ENCODE measurements at regions not wholly inside any gene's neighbourhood (a gene's known extent, or its start where the extent isn't known, plus 50 kb on each side); places are given as distances from the start of the nearest gene placed in this dataset.

DNA sequence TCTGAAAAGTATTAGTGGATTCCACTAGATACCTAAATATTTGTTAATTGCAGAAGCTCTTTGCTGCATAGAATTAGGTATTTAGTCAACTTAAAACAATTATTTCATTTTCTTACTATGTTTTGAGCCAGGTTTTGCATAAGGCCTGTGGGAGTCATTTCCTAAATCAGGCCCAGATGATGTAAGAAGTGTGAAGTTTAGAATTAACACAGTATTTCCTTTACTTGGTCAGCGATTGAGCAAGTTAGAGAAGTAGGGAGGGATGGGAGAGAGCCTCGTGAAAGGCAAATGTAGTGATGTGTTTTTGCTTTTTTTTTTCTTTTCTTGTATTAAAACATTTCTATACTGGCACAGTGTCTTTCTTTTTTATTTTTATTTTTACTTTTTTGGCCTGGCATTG, 711.1 kb downstream of the HDGFL1 start:
- Mint-ChIP-seq H3K9me3 (no peaks in the 10 kb centered on the region), H3K4me3 (no peak overlapping the region), H3K4me1 (no peaks in the 10 kb centered on the region), H3K36me3 (no peaks in the 10 kb centered on the region), H3K27ac (no peak overlapping the region), H3K27me3 (no peaks in the 10 kb centered on the region)
- Histone ChIP-seq H3K4me3 (ENCODE audit: control insufficient read depth in 1 of 2, extremely low read depth in 1 of 2, low read length in 1 of 2) (no peak overlapping the region), H3K4me1 (ENCODE audit: control insufficient read depth in 1 of 2, extremely low read depth in 1 of 2, insufficient read depth in 2 of 2, low read length in 2 of 2) (no peaks in the 10 kb centered on the region), H3K27me3 (replicated peaks in 1 of 2; ENCODE audit: control insufficient read depth in 2 of 2, extremely low read depth in 1 of 2, insufficient read depth in 2 of 2, low read length in 1 of 2) (no peaks in the 10 kb centered on the region), H3K9me3 (no peaks in the 10 kb centered on the region), H3K27ac (ENCODE audit: low read length) (no peak overlapping the region), H3K36me3 (ENCODE audit: control insufficient read depth in 2 of 2, extremely low read depth in 1 of 2, insufficient read depth in 1 of 2, low read length in 1 of 2) (no peaks in the 10 kb centered on the region)
- ChIA-PET POLR2A (no interaction called here), CTCF (no interaction called here)
- no peak for ATAC-seq (replicated peaks in 1 of 4)
- no CpG with 5 or more reads among the region's 2 CpGs for WGBS (ENCODE audit: insufficient coverage)
- no peak for DNase-seq

- Mint-ChIP-seq H3K36me3 (no peaks in the 10 kb centered on the region), H3K27ac (no peak overlapping the region), H3K9me3 (peaks cover 0 to 3% (median 0%) of the 10 kb centered on the region in 3 donors), H3K27me3 (no peaks in the 10 kb centered on the region), H3K4me3 (no peak overlapping the region), H3K4me1 (no peaks in the 10 kb centered on the region)
- DNase-seq = no peak
- Histone ChIP-seq H3K4me1 (ENCODE audit: control insufficient read depth in 1 of 2, extremely low read depth in 1 of 2, insufficient read depth in 2 of 2, low read length in 2 of 2) (no peaks in the 10 kb centered on the region), H3K4me3 (ENCODE audit: control insufficient read depth in 1 of 2, extremely low read depth in 1 of 2, low read length in 1 of 2) (no peak overlapping the region), H3K27ac (ENCODE audit: low read length) (no peak overlapping the region), H3K9me3 (no peaks in the 10 kb centered on the region), H3K27me3 (replicated peaks in 1 of 2; ENCODE audit: control insufficient read depth in 2 of 2, extremely low read depth in 1 of 2, insufficient read depth in 2 of 2, low read length in 1 of 2) (no peaks in the 10 kb centered on the region), H3K36me3 (ENCODE audit: control insufficient read depth in 2 of 2, extremely low read depth in 1 of 2, insufficient read depth in 1 of 2, low read length in 1 of 2) (no peaks in the 10 kb centered on the region)
- ATAC-seq (replicated peaks in 1 of 4) = no peak
- WGBS (ENCODE audit: insufficient coverage) = 73% methylated on average over 5 of the region's 10 CpGs
- ChIA-PET CTCF (no interaction called here), POLR2A (no interaction called here)
These were observed 713.1 kb downstream of the HDGFL1 start for GRCh38 chr6:23282252-23283021.

- H3K4me1 ChIP-seq (ENCODE audit: control insufficient read depth in 1 of 2, extremely low read depth in 1 of 2, insufficient read depth in 2 of 2, low read length in 2 of 2) = no peaks in the 10 kb centered on the region
- Mint-ChIP-seq H3K27me3 (no peaks in the 10 kb centered on the region), H3K9me3 (peaks cover 0 to 18% (median 7%) of the 10 kb centered on the region in 3 donors), H3K4me1 (no peaks in the 10 kb centered on the region), H3K4me3 (no peak overlapping the region), H3K27ac (no peak overlapping the region), H3K36me3 (no peaks in the 10 kb centered on the region)
- ATAC-seq (replicated peaks in 1 of 4) (no peak), DNase-seq (no peak)
- POLR2A ChIA-PET = no interaction called here
- no peak overlapping the region for H3K27ac ChIP-seq (ENCODE audit: low read length)
- H3K36me3 ChIP-seq (ENCODE audit: control insufficient read depth in 2 of 2, extremely low read depth in 1 of 2, insufficient read depth in 1 of 2, low read length in 1 of 2) = no peaks in the 10 kb centered on the region
- no peaks in the 10 kb centered on the region for H3K27me3 ChIP-seq (replicated peaks in 1 of 2; ENCODE audit: control insufficient read depth in 2 of 2, extremely low read depth in 1 of 2, insufficient read depth in 2 of 2, low read length in 1 of 2)
- CTCF ChIA-PET = no interaction called here
- no CpG with 5 or more reads among the region's 3 CpGs for WGBS (ENCODE audit: insufficient coverage)
- H3K9me3 ChIP-seq = no peaks in the 10 kb centered on the region
- no peak overlapping the region for H3K4me3 ChIP-seq (ENCODE audit: control insufficient read depth in 1 of 2, extremely low read depth in 1 of 2, low read length in 1 of 2)
These were observed 724.3 kb downstream of the HDGFL1 start for GRCh38 chr6:23293653-23294052.

- ChIA-PET POLR2A (interaction anchor here in 1 of 2 donors (0.7 kb wide), 1 partner anchor 1671 kb away, joined by 3 read pairs; no protein-coding TSS in a partner anchor), CTCF (no interaction called here)
- H3K9me3 Mint-ChIP-seq = peaks cover 2 to 18% (median 3%) of the 10 kb centered on the region in 3 donors
- H3K4me1 Mint-ChIP-seq = no peaks in the 10 kb centered on the region
- no peak overlapping the region for H3K27ac ChIP-seq (ENCODE audit: low read length)
- no peaks in the 10 kb centered on the region for H3K36me3 ChIP-seq (ENCODE audit: control insufficient read depth in 2 of 2, extremely low read depth in 1 of 2, insufficient read depth in 1 of 2, low read length in 1 of 2)
- H3K27me3 ChIP-seq (replicated peaks in 1 of 2; ENCODE audit: control insufficient read depth in 2 of 2, extremely low read depth in 1 of 2, insufficient read depth in 2 of 2, low read length in 1 of 2) = no peaks in the 10 kb centered on the region
- no peaks in the 10 kb centered on the region for H3K9me3 ChIP-seq
- H3K36me3 Mint-ChIP-seq = no peaks in the 10 kb centered on the region
- peaks cover 0 to 3% of the 10 kb centered on the region in 2 donors for H3K27me3 Mint-ChIP-seq
- H3K27ac Mint-ChIP-seq = no peak overlapping the region
- no peak overlapping the region for H3K4me3 Mint-ChIP-seq
- H3K4me3 ChIP-seq (ENCODE audit: control insufficient read depth in 1 of 2, extremely low read depth in 1 of 2, low read length in 1 of 2) = no peak overlapping the region
- ATAC-seq (replicated peaks in 1 of 4) = no peak
- DNase-seq = no peak
- H3K4me1 ChIP-seq (ENCODE audit: control insufficient read depth in 1 of 2, extremely low read depth in 1 of 2, insufficient read depth in 2 of 2, low read length in 2 of 2) = no peaks in the 10 kb centered on the region
These were observed 732.2 kb downstream of the HDGFL1 start for GRCh38 chr6:23301556-23301955.

- 22% methylated on average over 1 of the region's 4 CpGs for WGBS (ENCODE audit: insufficient coverage)
- Mint-ChIP-seq H3K4me3 (no peak overlapping the region), H3K27ac (no peak overlapping the region), H3K36me3 (no peaks in the 10 kb centered on the region), H3K4me1 (no peaks in the 10 kb centered on the region), H3K27me3 (peaks cover 0 to 3% of the 10 kb centered on the region in 2 donors), H3K9me3 (peaks cover 2 to 17% (median 3%) of the 10 kb centered on the region in 3 donors)
- ChIA-PET POLR2A (no interaction called here), CTCF (no interaction called here)
- no peaks in the 10 kb centered on the region for H3K9me3 ChIP-seq
- no peaks in the 10 kb centered on the region for H3K27me3 ChIP-seq (replicated peaks in 1 of 2; ENCODE audit: control insufficient read depth in 2 of 2, extremely low read depth in 1 of 2, insufficient read depth in 2 of 2, low read length in 1 of 2)
- no peaks in the 10 kb centered on the region for H3K4me1 ChIP-seq (ENCODE audit: control insufficient read depth in 1 of 2, extremely low read depth in 1 of 2, insufficient read depth in 2 of 2, low read length in 2 of 2)
- ATAC-seq (replicated peaks in 1 of 4) = no peak
- no peaks in the 10 kb centered on the region for H3K36me3 ChIP-seq (ENCODE audit: control insufficient read depth in 2 of 2, extremely low read depth in 1 of 2, insufficient read depth in 1 of 2, low read length in 1 of 2)
- no peak overlapping the region for H3K4me3 ChIP-seq (ENCODE audit: control insufficient read depth in 1 of 2, extremely low read depth in 1 of 2, low read length in 1 of 2)
- DNase-seq = no peak
- no peak overlapping the region for H3K27ac ChIP-seq (ENCODE audit: low read length)
These were observed 733.1 kb downstream of the HDGFL1 start for GRCh38 chr6:23302514-23302913.

DNA sequence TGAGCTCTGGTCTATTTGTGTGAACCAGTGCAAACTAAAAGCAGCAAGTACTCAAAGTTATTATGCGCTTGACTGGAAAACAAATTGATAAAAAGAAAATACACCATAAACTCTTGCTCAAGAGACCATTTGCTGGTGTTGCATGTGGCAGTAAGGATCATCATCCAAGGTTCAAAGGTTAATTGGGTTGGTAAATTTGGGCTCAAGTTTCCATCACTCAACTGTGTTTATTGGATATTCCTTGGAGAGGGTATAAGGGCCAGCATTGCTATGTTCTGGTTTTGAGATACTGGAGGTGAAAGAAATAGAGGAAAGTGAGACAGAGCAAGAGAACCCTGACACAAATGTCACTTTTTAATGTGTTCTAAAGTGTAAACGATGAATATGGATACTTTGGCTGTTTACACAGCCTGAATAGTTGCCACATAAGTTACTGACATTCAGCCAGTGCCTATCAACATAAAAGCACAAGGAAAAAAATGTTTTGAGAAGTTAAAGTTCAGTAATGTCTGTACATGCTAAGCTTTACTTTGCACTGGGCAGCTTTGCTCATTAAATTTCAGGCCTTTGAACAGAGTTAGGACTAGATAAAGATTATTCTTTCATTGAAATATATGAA, 736.1 kb downstream of the HDGFL1 start:
- H3K9me3 Mint-ChIP-seq = peaks cover 2 to 29% (median 11%) of the 10 kb centered on the region in 3 donors
- POLR2A ChIA-PET = no interaction called here
- no peak overlapping the region for H3K27ac Mint-ChIP-seq
- CTCF ChIA-PET = no interaction called here
- H3K4me3 Mint-ChIP-seq = no peak overlapping the region
- no CpG with 5 or more reads among the region's 2 CpGs for WGBS (ENCODE audit: insufficient coverage)
- DNase-seq (no peak), ATAC-seq (replicated peaks in 1 of 4) (no peak)
- no peaks in the 10 kb centered on the region for H3K4me1 Mint-ChIP-seq
- no peaks in the 10 kb centered on the region for H3K27me3 ChIP-seq (replicated peaks in 1 of 2; ENCODE audit: control insufficient read depth in 2 of 2, extremely low read depth in 1 of 2, insufficient read depth in 2 of 2, low read length in 1 of 2)
- H3K9me3 ChIP-seq = no peaks in the 10 kb centered on the region
- no peaks in the 10 kb centered on the region for H3K36me3 Mint-ChIP-seq
- H3K4me1 ChIP-seq (ENCODE audit: control insufficient read depth in 1 of 2, extremely low read depth in 1 of 2, insufficient read depth in 2 of 2, low read length in 2 of 2) = no peaks in the 10 kb centered on the region
- H3K27me3 Mint-ChIP-seq = peaks cover 0 to 3% of the 10 kb centered on the region in 2 donors
- no peak overlapping the region for H3K27ac ChIP-seq (ENCODE audit: low read length)
- H3K4me3 ChIP-seq (ENCODE audit: control insufficient read depth in 1 of 2, extremely low read depth in 1 of 2, low read length in 1 of 2) = no peak overlapping the region
- no peaks in the 10 kb centered on the region for H3K36me3 ChIP-seq (ENCODE audit: control insufficient read depth in 2 of 2, extremely low read depth in 1 of 2, insufficient read depth in 1 of 2, low read length in 1 of 2)

Data from T-cell (primary cell).